GM21367 (cell line): ENCODE measurements at regions not wholly inside any gene's neighbourhood (a gene's known extent, or its start where the extent isn't known, plus 50 kb on each side); places are given as distances from the start of the nearest gene placed in this dataset.
"Not testable (repeated sequence)": the region's sequence is repeated elsewhere in the genome, so short reads cannot be mapped to it uniquely, and the experiment has no call there.

Experiments used
- ATAC-seq: cut with Tn5 transposase; IDR thresholded peaks from one replicate; pipeline ENCODE4 v1.9.1; 2021; ENCODE audit not compliant: unreplicated experiment

DNA sequence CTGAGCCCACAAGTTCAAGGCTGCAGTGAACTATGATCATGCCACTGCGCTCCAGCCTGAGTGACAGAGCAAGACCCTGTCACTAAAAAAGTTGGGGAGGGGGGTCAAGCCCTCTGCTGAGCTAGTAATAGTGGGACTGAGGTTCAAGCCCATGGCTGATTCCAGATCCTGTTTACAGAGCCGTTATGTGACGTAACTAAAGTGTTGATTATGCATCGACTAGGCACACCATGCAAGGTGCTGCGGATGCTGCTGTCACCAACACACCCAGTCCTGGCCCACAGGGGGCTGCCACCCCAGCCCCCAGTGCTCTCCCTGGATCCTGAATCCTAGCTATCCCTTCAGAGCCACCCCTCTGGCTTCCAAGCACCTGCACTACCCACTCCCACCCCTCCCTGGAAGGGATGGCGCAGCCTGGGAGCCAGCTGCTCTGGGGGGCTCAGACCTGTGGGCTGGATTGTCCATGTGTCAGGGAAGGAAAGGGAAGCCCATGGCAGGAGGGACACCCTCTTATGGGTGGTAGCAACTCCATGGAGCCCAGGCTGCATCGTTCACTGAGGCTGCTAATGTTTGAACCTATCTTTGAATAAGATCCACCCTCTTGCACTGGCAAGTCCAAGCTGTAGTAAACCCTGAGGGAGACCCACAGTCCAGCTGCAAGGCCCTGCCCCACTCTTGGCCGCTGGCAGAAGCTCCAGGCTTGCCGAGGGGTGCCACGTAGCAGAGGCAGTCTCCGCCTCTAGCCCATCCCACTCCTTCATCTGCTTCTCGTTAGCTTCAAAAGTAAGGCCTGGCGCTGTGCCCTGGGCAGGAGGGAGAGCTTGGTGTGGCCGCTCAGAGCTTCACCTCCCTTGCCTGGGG, 95.0 kb downstream of the SNX5 start:
- ATAC-seq: no peak

DNA sequence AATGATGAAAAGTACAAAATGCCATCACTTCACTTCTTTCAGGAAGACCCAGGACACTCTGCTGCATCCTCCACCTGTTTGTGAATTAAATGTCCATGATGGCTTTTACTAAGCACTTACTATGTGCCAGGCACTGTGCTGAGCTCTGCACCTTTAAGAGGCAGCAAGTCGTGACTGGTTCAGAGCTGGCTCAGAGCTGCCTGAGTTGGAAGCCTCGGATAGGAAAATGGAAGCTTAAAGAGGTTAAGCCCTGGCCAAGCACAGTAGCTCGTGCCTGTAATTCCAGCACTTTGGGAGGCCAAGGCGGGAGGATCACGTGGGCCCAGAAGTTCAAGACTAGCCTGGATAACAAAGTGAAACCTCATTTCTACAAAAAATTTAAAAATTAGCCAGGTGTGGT, 95.6 kb downstream of the SNX5 start:
- no peak for ATAC-seq

DNA sequence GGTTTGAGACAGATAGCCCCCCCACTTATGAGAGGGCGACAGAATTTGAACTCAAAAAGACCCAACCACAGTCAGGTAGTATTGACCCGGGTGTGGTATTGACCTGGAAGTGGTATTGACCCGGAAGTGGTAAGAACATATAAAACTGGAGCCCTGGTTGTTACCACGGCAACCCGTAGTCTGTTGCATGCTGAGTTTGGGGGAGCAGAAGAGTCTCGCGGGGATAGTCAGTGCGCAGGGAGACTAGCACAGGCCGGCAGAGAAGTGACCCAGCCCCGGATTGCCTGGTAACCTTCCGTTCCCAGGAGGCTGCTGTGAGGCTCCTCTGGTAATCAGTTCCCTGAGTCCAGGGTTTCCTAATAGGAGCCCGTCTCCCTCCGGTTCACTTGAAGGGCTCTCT, 96.2 kb downstream of the SNX5 start:
- ATAC-seq: no peak

DNA sequence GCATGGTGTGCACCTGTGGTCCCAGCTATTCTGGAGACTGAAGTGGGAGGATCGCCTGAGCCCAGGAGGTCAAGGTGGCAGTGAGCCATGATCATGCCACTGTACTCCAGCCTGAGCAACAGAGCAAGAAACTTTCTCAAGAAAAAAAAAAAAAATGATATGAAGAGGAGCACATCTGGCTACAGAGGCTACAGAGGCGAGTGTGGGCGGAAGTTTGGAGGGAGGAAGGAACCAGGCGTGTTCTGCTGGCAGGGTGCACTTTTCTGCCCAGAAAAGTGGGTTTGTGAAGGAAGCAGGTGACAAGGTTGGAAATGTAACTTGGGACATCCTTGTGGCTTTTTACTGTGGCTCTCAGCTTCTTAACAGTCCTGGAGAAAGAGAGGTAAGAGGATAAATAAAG, 96.7 kb downstream of the SNX5 start:
- no peak for ATAC-seq

DNA sequence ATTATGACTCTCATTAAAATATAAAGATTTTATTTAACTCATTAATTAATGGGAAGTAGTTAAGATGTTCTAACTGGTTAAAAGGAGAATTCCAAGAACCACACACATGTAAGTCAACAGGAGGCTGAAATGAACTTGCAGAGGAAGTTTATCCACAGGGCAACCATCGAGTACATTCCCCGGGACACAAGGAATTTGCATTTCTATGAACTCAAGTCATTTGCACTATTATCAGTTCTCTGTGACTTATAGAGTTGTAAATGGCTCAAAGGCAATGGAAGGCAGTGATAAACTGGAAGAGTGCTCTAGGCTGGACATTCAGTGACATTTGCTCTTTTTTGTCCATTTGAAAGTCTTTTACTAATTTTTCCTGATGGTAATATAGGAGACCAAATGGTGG, 97.4 kb downstream of the SNX5 start:
- no peak for ATAC-seq

DNA sequence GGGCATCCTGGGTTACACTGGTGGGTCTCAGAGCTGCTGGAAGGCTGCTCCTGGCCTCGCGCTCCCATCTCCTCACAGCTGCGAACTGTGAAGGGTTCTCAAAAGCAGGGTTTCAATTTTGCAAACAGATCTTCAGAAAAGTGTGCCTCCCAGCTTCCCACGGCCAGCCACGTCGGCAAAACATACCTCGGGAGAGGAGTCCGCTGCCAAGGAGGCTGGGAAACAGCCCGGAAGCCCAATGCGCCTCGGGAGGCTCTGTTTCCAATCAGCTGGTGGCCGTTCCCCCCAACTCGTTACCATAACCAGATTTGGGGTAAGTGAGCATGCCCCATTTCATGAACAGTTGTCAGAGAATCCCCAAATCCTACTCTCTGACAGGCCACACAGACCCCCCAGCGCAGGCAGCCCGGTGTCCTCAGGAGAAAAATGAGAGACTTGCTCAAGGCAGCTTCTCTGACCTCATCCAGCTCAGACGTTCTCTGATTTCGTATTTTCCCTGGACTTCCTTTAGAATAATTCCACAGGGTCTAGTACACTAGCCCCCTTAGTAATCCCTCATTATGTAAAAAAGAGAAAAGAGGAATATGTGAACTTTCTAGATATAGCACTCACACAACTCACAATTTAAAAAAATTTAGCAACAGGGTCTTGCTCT, 98.4 kb downstream of the SNX5 start:
- no peak for ATAC-seq

DNA sequence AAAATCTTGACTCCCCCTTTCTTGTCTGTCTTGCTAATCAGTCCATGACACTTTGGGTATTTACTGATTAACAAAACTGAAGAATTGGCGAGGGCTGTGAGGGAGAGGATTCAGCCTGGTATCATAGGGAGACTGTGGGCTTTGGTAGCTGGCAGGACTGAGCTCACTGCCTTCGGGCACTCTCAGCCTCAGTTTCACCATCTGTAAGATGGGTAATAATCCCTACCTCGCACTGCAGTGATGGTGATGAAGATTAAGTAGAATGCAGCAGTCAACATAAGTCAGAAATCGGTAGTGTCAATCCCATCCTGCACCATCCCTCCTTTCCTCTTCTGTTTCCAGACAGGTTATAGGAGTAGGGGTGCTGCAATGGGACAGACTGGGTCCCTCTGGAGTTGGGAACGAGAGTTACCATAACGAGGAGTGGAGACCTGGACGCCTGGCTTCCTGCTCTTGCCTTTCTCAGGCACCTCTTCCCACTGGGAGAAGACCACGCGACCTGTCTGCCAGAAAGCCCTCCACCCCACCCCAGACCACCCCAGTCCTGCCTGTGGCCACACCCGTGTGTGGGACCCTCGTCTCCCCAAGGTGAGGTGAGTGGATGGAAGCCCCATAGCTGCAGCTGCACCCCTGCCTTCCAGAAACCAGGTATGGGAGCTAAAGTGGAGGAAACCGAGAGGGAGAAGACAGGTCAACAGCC, 99.1 kb downstream of the SNX5 start:
- no peak for ATAC-seq

DNA sequence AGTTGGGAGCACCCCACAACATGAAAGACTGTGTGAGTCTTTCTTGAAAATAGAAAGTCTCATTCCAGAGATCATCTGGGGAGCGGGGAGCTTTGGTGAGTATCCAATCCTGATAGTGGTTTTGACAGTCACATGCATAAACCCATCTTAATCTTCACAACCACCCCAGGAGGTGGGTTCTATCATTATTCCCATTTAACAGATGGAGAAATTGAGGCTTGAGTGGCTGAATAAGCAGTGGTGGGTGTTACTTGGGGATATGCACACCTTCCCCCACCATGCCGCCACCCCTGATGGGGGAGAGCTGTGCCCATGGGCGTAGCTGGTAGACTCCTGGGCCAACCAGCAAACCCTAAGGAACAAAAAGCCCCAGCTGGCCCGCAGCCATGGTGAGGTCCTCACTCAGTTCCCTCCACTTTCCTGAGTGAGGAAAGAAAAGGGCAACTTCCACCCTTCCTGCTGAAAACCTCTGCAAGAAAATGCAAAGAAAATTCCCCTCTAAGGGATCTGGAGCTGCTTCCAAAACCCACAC, 99.8 kb downstream of the SNX5 start:
- ATAC-seq: no peak

DNA sequence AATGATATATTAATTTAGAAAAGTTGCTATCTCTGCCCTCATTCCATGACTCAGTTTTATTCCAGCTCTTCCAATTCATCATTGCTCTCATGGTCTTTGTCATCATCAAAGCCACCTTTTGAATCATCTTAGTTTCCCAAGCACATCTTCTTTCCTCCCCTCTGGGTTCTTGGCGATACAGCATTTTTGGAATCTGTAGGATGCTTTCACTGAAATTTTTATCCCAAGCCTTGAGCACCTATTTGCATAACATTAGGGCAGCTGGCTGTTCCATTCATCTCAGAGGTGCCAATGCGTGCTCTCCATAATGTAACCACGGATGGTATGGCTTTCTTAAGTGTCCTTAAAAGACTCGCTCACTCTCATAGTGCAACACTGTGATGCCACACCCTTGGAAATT, 100.4 kb downstream of the SNX5 start:
- ATAC-seq: no peak

DNA sequence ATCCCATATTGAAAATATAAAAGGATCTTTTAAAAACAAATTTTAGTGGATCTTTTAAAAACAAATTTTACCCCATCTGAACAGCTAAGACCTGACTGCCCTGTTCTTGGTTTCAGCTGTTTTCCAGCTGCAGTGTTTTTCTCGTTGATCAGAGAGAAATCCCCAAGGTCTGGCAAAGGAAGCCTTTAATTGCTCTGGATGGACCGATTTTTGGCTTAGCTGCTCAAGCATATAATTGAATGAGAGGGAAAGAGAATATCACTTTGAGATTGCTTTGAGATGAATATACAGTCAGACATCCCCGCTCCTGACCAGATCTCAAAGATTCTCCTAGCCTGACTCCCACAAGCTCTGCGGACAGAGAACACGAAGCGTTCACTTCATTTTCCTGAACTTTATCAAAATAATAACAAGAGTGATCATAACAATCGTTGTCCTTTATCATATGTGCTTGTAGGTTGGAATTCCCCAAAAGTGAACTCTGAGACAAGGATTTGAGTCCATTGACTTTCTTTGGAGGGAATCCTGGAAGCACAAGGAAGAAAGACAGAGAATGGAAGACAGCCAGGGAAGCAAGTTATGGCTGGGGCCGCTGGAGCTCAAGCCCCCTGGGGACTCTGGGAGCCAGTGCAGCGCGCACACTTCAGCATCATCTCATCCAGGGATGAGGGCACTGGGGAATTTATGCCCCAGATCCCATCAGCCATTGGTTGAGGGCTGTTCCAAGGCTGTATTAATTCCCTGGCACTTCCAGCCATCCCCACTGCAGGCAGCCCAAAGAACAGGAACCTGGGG, 101.3 kb downstream of the SNX5 start:
- ATAC-seq: no peak

DNA sequence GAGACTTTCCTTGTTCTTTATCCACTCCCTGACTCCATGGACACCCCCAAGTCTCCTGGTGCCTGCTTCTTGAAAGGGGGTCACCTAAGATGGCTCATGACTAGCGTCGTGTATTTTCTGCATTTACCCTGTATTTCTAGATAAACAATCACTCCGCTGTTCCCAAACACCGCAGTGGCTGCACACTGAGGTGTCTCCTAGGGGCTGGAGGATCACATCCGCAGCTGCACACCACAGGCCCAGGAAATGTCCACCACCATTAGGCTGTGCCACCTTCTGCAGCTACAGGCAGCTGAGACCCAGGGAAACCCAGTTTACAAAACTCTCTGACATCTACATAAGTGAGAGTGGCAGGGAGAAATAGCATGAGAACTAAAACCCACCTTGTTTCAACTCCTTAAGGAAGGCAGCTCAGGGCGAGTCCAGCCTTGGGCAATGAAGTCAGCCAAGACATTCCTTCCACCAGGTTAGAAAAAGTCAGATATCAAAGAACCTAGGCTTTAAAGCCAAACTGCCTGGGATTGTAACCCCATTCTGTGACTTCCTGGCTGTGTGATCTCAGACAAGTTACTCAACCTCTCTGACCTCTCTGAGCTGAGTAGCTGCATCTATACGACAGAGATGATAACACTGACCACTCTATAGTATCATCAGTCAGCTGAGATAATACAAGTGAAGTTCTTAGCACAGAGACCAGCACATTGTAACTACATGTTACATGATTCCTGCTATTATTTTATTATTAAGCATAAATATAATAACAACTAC, 102.2 kb downstream of the SNX5 start:
- ATAC-seq: no peak

DNA sequence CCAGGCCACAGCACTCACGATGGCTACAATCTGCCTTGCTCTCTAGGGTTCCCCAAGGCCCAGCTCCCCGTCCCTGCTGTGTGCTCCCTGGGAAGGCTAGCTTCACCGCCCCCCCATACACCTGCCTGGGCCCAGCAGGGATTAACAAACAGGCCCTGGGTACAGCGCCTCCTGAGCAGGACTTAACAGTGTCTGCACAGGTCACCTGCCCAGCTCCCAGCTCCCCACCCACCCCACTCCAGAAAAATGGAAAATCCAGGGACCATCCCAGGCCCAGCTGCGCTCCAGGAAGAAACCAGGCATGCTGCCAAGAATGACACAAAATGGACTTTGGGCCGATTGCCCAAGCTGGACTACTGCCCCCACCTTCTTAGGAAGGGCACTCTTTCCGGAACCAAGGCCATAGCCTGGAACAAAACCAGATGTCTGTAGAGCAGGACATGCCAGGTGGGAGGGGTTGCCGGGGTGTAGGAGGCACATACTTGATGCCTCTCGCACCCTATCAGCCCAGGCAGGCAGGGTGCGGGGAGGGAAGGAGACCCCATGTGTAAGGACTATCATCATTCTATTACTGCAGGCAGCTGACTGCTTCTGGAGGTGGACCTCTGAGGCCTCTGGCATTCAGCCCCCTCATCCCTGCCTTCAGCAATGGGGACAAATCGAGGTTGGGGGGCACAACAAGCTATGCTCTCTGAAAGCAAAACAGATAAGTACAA, 104.9 kb downstream of the SNX5 start:
- no peak for ATAC-seq

DNA sequence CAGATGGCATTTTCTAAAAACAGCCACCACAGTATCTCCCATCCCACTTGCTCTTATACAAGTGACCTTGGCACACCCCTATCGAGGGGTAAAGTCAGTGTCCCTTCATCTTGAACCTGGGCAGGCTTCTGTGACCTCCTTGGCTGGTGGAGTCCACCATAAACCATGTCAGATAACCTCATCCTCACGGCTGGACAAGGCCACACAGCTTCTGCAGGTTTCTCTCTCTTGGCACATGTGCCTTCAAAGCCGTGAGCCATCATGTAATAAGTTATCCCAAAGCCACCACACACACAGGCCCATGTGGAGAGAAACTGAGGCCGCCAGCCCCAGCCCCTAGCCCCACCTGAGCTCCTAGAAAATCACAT, 105.4 kb downstream of the SNX5 start:
- no peak for ATAC-seq

DNA sequence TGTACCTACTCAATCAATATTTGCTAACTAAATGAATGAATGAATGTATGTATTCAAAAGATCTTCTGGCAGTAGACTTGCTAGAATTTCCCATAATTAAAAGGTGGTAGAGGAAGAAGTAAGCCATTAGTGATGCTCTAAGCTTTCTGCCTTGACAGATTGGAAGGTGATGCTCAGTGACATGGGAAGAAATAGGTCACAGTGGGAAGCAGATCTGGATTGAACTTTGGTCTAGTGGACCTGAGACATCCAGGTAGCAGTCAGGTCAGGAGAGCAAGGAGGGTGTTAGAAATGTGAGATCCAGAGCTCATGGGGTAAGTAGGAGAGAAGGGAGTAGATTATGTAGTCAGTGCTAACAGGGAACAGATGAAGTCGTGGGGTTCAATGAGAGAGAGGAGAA, 106.4 kb downstream of the SNX5 start:
- no peak for ATAC-seq

DNA sequence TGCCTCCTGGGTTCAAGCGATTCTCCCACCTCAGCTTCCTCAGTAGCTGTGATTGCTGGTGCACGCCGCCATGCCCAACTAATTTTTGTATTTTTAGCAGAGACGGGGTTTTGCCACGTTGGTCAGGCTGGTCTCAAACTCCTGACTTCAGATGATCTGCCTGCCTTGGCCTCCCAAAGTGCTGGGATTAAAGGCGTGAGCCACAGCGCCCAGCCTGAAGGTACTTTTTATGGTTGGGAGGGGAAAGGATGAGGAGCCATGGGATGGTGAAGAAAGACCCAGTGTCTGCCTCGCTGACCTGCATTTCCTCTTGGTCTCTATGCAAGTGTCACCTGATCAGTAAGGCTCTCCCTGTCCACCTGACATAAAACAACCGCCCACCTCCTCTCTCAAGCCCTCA, 107.0 kb downstream of the SNX5 start:
- not testable (repeated sequence) for ATAC-seq

DNA sequence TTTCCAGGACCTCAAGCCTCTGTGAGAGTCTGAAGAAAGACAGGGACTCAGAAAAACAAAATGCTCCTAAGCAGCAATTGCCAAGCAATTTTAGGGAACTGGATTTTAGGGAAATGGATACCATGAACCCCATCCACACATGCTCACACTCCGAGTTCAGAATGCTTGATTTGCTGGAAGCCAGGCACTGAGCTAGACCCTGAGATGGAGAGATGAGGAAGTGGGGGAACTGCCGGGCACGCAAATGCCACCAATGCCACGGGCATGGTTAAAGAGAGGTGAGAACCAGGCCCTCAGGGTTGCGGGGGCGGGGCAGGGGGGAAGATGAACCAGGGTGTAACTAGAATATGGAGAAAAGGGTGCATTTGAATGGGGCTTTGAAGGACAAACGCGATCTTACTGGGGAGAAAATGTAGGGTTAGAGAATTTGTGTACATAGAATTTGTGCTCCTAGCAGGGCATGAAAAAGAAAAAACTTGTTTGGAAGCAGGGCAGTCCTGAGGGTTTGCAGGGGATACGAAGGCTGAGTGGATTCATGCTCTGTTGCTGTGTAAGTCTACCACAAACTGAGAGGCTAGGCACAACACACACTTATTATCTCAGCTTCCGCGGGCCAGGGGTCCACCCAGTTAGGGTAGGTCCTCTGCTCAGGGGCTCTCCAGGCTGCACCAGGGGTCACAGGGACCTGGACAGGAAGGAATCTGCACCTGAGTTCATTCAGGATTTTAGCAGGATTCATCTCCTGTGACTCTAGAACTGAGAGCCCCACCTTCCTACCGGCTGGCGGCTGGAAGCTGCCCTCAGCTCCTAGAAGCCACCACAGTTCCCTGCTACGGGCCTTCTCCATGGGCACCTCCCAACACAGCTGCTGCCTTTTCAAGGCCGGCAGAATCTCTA, 108.0 kb downstream of the SNX5 start:
- no peak for ATAC-seq

DNA sequence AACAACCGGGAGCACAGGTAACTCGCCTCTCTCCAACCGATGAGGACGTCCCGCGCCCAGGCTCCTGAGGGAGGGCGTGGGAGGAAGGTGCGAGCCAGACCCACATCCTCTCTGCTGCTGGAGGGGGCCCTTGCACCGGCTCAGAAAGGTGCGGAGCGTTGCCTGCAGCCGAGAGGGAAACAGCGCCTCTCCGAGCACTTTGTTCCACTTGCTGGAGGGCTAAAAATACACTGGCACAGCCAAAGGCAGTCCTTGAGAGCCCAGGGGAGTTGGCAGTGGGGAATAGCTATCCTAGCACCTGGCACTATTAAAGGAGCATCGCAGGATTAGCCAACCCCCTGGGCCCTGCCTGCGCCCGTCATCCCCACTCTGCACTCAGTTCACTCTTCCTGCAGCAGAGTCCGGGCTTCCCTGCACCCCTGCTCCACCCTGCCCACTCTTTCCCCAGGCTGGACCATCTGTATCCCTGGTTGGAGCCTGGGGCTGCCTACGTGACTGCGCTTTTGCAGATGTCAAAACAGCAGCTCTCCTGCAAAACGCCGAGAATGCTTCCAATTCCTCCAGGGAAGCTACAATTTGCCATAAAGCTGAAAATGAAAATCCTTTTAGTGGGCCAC, 108.9 kb downstream of the SNX5 start:
- no peak for ATAC-seq

DNA sequence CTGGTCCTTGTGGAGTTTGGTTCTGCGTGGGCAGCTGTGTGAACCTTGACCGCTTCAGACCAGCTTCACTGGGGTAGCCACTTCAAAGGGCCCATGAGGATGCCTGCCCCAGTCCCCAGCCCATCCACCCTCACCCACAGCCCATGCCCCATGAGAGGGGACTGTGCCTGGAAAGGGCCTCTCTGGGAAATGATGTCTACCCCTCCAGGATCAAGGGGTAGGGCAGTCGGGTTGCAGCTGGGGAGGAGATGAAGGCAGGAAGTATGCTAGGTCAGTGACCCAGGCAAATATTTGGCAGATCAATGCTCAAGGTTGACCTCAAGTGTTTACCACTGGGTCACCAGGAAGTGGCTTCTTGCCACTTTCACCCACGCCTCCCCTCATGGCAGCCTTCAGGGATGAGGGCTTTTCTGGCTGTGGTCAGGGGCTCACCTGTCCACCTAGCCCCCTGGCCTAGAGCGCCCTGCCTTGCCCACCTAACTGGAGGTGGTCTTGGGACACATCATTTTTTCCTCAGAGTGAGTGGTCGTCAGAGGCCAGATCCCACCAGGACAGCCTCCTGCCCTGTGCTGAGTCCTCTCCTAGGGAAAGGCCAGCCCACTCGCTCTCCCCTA, 109.5 kb downstream of the SNX5 start:
- no peak for ATAC-seq
